ENCODE measurements at regions not wholly inside any gene's neighbourhood (a gene's known extent, or its start where the extent isn't known, plus 50 kb on each side); places are given as distances from the start of the nearest gene placed in this dataset.

DNA sequence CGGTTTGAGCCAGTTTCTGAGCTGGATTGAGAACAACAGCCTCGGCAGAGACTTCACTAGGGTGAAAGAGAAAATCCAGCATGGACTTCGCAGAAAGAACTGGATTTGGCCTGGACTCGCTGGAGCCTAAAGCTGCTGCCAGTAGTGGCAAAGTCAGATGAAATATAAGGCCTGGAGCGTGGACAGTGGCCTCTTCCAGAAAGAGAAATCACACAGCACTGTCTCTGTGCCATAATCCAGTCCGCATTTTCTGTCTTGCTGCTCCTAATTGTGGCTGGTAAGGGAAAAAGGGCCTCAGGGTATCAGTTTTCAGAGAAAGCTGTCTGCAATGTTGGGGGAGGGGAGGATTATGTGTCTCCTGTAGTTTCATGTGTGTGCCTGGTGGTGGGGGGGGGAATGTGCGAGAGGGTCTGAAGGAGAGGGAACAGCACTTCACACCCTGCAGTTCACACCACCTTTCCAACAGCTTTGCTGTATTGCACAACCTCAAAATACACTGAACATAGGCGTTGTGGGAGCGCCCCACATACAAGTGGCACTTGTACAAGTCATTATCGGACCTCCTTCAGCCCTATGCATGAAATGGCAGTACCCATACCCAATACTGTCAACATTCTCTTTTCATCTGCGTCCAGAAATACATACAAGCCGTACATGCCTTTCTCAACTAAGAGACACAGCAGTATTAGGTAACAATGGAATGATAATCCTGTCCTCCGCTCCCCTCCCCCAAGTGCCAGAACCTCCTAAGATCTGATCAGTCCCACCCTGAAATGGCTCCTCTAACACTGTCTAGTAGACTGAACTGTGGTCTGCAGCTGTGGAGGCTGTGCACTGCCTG, 107.5 kb upstream of the ATF7IP start:
- peak; percentile 99 for DNase-seq

DNA sequence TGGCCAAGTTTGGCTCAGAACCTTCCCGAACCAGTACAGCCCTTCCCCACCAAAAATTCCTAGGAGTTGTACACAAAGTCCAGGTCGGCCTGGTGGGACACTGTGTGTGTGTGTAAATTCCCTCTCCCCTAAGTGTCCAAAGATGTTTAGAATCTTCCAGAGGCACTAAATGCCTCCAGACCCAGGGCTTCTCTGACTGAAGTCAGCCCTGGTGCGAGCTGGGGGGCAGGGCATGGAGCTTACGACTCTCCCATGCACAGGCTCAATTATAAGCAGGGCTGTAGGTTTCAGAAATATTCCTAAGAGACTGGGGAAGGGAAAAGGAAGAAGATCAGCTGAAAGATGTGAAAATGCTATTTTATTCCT, 106.9 kb upstream of the ATF7IP start:
- no peak for DNase-seq

DNA sequence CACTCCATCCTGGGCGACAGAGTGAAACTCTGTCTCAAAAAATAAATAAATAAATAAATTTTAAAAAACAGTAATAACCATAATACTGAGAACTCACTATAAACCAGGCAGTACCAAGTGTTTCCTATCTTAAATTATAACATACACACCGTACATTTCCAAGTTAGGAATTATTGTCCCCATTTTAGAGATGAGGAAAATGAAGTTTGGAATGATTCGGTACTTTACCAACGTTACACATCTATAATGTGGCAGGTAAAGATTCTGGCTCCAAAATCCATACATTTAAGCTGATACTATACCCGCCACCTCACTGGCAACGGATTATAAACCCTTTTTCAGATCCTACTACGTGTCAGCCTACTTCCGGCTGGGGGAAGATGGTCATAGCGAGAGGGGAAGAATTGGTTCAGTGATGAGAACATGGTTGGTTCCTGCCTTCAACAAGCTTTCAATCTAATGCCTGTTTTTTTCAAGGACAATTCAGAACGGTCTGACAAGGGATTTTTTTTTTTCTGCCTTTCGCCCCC, 105.9 kb upstream of the ATF7IP start:
- no peak for DNase-seq

DNA sequence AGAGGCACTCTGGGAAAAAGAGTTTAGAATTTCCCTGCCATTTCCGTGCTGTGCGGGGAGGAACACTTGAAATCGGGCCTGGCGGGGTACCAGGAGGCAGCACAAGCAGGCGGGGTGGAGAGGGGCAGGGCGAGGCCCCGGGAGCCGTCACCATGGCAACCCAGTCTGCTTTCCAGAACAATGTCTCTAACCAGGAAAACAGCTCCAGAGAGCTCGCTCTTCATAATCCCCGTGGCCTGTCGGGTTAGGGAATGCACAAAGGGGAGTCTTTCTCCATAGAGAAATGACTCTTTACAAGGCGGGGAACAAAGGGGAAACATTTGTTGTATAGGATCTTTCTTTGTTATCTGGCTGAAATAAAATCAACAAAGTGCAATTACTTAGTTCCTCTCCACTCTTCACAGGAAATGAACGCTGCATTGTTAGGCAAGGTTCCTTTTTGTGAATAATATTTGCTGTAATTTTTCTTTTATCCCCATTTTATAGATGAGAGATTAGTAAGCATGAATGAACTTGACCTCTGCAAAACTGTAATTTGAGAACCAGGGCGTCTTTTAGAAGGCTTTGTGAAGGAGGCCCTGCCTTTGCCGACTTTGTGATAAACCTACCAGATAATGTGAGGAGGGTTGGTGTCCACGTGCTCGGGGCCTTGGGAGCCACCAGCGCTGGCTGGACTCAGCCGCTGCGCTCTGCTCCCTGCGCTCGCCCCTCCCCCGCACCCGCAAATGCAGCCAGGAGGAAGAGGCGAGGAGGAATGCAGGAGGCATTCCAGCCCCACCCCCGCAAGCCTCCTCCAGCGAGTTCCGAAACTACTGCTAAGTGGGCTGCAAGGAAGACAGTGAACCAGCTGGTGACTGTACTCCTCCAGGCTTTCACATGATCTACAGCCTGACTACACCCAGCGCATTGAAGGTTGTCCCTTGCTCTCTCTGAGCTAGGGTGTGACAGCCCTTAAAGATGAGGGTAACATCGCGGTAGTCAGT, 105.2 kb upstream of the ATF7IP start:
- peak; percentile 27 for DNase-seq

DNA sequence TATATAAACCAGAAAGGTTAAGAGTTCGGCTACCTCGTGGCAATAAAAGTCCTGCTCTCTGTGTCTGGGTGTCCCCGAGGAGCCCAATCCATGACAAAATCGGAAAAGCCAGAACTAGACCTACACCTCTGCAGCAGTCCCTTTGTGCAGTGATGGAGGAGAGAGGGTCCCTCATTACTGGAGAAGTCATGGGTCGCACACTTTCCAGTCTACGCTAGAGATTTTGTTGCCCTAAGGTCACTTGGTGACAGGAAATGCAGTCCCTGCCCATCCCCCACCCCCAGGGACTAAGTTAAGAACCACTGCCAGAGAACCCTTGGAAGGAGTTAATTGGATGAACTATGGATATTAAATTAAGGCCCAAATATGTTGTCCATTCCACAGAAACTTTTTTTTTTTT, 104.4 kb upstream of the ATF7IP start:
- DNase-seq, result no peak

DNA sequence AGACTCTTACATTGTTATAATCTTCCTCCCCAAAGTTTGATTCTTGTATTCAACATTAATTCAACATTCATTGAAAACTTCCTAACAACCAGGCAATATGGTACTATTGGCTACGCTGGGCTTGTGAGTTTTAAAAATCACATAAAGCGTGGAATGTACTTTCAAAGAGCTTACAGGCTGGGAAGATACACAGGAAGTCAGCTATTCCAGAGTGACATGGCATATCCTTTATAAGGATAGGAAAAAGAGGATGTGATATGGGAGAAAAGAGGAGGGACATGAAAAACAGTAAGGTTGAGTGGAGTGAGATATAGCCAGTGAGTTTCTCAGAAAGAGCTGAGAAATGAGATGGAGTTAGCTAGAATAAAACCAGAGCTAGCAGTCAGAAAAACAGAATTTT, 103.6 kb upstream of the ATF7IP start:
- no peak for DNase-seq

DNA sequence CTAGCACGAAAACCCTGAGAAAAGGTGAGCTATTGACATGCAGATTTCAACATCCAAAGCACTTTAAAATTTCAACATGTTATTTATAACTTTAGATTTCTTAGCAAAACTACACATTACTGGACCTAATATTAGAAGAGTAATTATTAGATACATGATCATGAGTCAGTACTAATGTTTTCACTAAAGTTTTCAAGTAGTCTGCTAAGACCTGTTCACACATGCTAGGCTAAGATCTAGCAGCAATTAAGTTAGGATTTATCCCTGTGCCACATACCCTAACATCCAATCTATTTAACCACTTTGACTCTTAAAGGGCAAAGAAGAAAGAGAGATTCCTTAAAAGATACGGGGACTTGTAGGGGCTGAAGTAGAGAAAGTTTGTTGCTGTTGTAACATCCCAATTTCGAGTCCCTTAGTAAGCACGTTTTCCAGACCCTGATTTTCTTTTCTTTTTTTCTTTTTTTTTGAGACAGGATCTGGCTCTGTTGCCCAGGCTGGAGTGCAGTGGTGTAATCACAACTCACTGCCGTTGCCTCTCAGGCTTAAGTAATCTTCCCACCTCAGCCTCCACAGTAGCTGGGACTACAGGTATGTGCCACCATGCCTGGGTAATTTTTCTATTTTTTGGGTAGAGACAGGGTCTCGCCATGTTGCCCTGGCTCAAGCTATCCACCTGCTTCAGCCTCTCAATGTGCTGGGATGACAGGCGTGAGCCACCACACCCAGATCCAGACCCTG, 102.5 kb upstream of the ATF7IP start:
- DNase-seq, result no peak

DNA sequence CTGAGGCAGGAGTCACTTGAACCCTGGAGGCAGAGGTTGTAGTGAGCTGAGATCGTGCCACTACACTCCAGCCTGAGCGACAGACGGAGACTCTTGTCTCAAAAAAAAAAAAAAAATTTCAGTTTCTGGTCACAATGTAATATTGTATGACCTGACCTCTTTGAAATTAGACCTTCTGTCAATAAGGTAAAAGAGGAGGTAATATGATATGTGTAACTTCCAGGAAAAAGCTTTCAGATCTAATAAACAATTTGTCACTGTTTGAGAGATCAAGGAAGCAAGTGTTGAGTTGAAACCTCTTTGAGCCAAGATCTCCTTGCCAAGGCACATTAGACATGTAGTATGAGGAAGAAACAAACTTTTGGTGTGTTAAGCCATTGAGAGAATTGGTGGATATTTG, 101.7 kb upstream of the ATF7IP start:
- no peak for DNase-seq

DNA sequence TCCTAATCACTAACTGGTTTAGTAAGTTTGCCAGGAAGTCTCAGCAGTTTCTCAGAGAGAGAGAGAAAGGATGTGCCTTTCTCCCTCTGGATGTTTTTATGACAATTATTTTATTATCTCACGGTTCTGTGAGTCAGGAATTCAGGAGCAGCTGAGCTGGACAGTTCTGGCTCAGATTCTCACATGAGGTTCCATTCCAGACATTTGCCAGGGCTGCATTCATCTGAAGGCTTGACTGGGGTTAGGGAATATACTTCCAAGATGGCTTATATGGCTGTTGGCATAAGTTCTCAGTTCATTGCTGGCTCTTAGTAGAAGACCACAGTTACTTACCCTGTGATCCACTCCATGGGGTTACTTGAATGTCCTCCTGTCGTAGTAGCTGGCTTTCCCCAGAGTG, 101.2 kb upstream of the ATF7IP start:
- no peak for DNase-seq

DNA sequence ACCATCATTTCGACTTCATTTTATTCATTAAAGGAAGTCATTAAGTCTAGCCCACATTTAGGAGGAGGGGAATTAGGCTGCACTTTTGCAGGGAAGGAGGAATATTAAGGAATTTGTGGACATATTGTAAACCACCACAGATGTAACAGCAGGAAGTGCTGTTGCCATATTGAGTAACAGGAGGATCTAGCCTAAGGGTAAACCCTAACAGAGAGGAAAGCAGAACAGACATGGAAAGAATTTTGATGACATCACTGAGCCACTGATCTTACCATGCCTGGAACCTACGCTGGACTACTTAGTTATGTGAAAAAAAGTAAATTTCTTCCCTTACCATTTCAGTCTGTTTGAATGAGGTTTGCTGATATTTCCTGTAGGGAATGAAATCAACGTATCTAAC, 100.7 kb upstream of the ATF7IP start:
- DNase-seq, result no peak

DNA sequence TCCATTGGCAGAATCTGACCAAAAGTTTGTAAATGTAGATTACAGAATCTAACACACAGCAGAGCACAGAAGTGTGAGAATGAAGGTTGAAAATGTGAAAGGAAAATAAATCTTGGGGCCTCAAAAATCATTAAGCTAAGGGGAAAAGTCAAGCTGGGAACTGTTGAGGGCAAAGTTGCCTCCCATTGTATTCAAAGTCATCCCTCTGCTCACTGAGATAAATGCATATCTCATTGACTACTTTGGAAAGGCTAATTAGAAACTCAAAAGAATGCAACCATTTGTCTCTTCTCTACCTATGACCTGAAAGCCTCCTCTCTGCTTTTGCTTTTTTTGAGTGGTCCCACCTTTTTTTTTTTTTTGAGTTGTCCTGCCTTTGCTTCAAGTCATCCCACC, 97.4 kb upstream of the ATF7IP start:
- DNase-seq, result no peak

DNA sequence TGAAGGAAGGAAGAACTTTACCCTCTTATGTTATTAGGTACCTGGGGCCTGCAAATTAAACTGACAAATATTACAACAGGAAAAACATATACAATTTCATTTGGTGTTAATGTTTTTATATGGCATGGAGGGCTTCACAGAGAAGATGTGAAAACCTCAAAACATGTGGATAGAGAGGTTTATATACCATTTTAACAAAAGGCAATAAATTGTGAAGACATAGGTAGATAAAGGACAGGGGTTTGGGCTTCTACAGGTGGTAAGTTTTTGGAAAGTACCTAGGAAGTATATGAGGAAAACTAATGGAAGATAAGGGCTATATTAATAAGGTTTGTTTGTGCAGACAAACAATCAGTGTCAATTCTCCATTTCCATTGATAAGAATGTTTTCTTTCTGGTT, 95.1 kb upstream of the ATF7IP start:
- DNase-seq, result no peak

DNA sequence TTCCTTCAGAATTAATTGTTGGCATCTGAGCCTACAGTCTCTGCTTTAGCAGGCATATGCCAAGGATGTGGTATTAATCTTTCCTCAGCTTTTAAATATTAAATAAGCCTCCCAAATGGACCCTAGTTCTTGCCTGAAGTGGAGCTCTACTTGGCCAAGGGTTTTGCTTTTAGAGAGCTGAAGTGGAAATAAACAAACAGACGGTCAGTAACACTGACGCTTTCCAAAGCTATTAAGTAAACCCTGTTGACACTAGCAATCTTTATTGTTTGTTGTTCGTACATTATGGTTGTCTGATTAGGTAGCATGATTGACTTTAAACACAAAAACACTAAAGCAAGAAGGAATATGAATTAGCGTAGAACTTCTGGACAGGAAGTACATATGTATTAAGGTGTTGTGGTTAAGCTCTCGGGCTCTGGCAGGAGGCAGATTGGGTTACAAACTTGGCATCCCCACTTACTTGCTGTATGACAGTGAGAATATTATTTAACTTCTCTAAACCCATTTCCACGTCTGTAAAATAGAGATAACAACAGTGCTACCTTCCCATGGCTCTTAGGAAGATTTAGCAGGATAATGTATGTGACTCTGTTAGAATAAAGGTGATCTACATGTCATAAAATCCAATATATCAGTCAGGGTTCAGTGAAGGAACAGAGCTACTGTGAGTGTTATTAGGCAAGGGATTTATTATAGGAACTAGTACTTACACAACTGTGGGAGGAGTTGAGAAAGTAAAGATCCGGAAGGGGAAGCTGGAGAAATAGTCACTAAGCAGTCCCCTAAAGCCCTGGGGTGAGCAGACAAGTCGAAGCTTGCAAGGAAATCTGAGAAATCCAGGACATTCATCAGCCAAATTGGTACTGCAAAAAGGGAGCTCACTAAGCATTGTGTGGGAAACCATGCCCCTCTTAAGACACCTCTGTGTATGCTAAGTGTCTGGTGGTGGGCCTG, 92.2 kb upstream of the ATF7IP start:
- DNase-seq, result peak; percentile 86

DNA sequence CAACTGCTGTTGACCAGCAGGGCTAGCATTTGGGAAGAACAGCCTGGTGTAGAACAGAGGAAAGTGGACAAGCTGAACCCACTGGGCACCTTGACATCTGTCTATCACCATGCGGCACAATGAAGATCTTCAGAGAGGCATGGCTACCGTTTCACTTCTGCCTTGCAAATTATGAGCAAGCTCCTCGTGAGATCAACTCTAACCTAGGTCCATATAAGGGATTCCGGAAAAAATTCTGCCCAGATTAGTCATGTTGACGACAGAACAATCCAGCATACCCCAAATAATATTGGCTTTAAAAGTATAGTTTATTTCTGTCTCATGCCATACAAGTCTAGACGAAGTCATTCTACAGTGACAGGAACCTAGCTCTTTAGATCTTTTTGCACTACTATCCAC, 91.6 kb upstream of the ATF7IP start:
- DNase-seq, result no peak

DNA sequence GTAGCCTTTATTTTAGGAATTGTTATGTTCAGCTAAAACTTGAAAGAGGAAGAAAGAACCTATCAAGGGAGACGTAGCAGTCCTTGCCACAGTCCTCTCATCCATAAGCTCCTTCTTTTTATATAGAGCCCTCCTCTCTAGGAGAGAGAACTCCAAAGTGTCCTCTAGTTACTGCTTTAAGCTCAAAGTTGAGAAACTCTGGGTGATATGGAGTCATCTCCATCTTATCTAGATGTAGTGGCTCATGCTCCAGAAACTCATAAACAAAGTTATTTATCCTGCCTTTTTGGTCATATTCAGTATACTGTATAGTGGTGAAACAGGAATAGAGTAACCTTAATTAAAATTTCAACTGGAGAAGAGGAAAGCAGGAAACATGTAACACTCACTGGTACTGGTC, 90.4 kb upstream of the ATF7IP start:
- no peak for DNase-seq

DNA sequence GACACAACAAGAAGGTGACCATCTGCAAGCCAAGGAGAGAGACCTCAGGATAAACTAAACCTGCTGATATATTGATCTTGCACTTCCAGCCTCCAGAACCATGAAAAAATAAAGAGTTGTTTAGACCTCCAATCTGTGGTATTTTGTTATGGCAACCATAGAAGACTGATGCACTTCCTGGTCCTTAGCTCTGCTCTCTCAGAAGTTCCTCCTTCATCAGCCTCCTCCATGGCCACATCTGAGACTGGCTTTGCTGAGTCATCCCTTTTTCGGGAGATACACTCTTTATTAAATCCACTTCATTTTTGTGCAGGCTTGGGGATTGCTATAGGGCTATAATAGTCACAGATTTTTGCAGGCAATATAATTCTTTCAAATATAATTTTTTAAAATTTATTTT, 89.6 kb upstream of the ATF7IP start:
- no peak for DNase-seq

DNA sequence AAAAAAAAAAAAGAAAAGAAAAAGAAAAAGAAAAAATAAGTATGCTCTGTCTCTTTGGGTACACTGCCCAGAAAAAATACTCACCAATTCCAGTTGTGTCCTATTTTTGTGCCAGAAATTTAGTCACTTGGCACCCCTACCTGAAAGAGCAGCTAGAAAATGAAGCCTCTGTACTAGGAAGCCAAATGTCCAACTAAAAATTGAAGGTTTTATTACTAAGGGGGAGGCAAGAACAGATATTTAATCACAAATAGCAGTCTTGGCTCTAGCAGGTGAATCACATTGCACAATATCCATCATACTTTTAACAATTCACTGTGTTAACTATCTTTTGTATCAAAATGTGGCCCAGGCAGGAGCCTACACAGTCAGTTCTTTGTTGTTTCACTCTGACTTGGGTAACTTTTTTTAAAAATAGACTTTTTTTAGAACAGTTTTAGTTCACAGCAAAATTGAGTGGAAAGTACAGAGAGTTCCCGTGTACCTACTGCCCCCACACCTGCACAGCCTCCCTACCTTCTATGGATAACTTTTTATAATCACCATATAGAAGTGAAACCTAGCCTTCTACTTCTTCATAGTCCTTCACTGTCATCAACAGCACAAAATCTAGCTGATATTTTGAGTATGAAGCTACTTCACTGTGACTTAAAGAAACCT, 87.1 kb upstream of the ATF7IP start:
- no peak for DNase-seq

DNA sequence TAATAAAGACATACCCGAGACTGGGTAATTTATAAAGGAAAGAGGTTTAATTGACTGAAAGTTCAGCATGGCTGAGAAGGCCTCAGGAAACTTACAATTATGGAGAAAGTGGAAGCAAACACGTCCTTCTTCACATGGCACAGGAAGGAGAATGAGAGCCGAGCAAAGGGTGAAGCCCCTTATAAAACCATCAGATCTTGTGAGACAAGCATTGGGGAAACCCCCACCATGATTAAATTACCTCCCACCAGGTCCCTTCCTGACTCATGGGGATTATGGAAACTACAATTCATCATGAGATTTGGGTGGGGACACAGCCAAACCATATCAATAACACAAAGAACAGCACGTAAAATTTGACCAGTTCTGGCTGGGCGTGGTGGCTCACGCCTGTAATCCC, 85.6 kb upstream of the ATF7IP start:
- DNase-seq, result no peak

DNA sequence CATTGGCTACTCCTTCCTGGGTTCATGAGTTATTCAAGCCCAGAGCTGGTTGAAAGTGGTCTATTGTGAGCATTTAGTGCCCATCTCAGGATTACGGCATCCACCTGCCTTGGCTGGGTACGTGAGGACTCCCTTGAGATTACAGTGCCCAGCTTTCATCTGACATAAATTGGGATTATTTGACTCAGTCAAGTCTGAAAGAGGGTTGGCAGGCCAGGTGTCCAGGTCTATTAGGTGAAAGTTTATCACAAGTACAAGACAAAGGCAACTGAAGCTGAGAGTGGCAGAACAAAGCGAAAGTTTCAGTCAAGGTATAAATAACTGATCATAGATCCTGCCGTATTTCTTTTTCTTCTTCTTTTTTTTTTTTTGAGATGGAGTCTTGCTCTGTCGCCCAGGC, 84.6 kb upstream of the ATF7IP start:
- no peak for DNase-seq

DNA sequence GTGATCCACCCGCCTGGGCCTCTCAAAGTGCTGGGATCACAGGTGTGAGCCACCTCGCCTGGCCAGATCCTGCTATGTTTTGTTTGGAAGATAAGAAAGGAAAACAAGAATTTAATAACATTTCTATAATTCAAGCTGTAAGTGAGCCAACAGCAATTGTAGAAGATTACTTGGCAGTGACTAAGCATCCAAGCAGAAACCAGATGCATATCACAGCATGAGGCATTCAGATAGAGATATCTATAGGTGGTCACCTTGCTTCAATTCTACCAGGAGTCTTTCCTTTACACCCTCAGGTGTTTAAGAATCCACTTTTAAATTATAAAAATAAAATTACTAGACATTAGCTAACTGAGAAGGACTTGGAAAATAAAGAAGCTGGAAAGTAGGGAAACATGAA, 83.9 kb upstream of the ATF7IP start:
- DNase-seq, result no peak

DNA sequence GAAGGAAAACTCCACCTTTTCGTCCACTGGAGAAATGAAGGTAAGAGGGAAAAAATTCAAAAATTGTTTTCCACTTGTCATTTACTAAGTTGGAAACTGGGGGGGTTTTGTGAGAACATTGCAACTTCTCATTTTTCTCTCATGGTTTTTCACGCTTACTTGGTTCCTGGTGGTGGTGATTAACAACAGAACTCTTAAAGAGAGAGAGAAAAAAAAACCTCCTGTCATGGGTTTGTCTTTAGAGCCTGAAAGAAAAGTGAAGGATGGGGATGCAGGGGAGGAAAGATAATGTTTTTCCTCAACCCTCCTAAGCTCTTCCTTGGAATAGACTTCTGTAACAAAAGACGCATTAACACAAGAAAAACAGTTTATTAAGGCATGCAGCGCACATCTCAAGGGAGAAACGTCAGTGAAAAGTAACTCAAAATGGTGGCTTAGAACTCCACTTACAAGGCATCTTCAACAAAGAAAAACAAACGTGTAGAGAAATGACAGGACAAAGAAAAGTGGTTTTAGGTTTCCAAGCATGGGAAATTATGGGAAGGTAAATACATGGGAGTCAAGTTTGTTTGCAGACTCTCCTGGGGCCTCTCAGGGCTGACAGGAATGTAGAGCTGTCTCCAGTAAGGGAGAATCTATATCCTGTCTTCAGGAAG, 81.9 kb upstream of the ATF7IP start:
- peak; percentile 65 for DNase-seq
